ENCODE measurements at regions not wholly inside any gene's neighbourhood (a gene's known extent, or its start where the extent isn't known, plus 50 kb on each side); places are given as distances from the start of the nearest gene placed in this dataset.
A peak's percentile ranks its signal among the peaks of the same experiment; 100 is the strongest.

- H3F3A ChIP-seq (ENCODE audit: insufficient read depth, low read depth): peaks cover 15% of the 10 kb centered on the region; the same call in 1 of the 2 replicates
- no peaks in the 10 kb centered on the region for H3K9me3 ChIP-seq (ENCODE audit: insufficient read depth, low read depth)
- no peak for DNase-seq
- intact Hi-C loops (cut with micrococcal nuclease; ENCODE audit: unreplicated experiment): no loop called here
- H3K9me2 ChIP-seq (ENCODE audit: insufficient read depth): no peaks in the 10 kb centered on the region
- TF ChIP-seq EZH2 (IDR thresholded peaks at IDR 0.05; ENCODE audit: low read depth) (no peak), CTCF (conservative IDR thresholded peaks at IDR 0.05) (no peak)
- H3K4me2 ChIP-seq: no peak overlapping the region
- no peak overlapping the region for H2AFZ ChIP-seq
- peaks cover 16% of the 10 kb centered on the region for H3K4me1 ChIP-seq (replicated peaks; ENCODE audit: insufficient read depth)
- POLR2A ChIA-PET (ENCODE audit: unreplicated experiment): no interaction called here
- H3K36me3 ChIP-seq (ENCODE audit: low read depth): no peaks in the 10 kb centered on the region
- no peak overlapping the region for H3K27ac ChIP-seq
- H4K20me1 ChIP-seq (ENCODE audit: insufficient read depth): no peaks in the 10 kb centered on the region
- no TSS peak for BruUV-seq (replicated peaks)
- H3K27me3 ChIP-seq (ENCODE audit: insufficient read depth, low read depth): no peaks in the 10 kb centered on the region
- H3K79me2 ChIP-seq (ENCODE audit: low read depth): no peaks in the 10 kb centered on the region
- no peak overlapping the region for H3K4me3 ChIP-seq
- CTCF ChIA-PET: no interaction called here
These were observed 75.9 kb upstream of the CYRIA start for GRCh38 chr2:16741498-16741897.

- no peaks in the 10 kb centered on the region for H3K9me3 ChIP-seq (ENCODE audit: insufficient read depth, low read depth)
- intact Hi-C loops (cut with micrococcal nuclease; ENCODE audit: unreplicated experiment): no loop called here
- no peaks in the 10 kb centered on the region for H4K20me1 ChIP-seq (ENCODE audit: insufficient read depth)
- DNase-seq: peak; percentile 43 to 88
- no peak overlapping the region for H2AFZ ChIP-seq
- no peaks in the 10 kb centered on the region for H3K36me3 ChIP-seq (ENCODE audit: low read depth)
- no peaks in the 10 kb centered on the region for H3K27me3 ChIP-seq (ENCODE audit: insufficient read depth, low read depth)
- no peak overlapping the region for H3K27ac ChIP-seq
- no peak overlapping the region for H3K4me3 ChIP-seq
- POLR2A ChIA-PET (ENCODE audit: unreplicated experiment): no interaction called here
- TF ChIP-seq EZH2 (IDR thresholded peaks at IDR 0.05; ENCODE audit: low read depth) (no peak), CTCF (conservative IDR thresholded peaks at IDR 0.05) (no peak)
- no peaks in the 10 kb centered on the region for H3K79me2 ChIP-seq (ENCODE audit: low read depth)
- CTCF ChIA-PET: no interaction called here
- peaks cover 15% of the 10 kb centered on the region; the same call in 1 of the 2 replicates for H3F3A ChIP-seq (ENCODE audit: insufficient read depth, low read depth)
- peaks cover 16% of the 10 kb centered on the region for H3K4me1 ChIP-seq (replicated peaks; ENCODE audit: insufficient read depth)
- H3K4me2 ChIP-seq: no peak overlapping the region
- BruUV-seq (replicated peaks): no TSS peak
- H3K9me2 ChIP-seq (ENCODE audit: insufficient read depth): no peaks in the 10 kb centered on the region
These were observed 74.3 kb upstream of the CYRIA start for GRCh38 chr2:16739778-16740581.

- POLR2A ChIA-PET (ENCODE audit: unreplicated experiment): no interaction called here
These were observed 73.0 kb upstream of the CYRIA start for GRCh38 chr2:16738361-16739225.

More at GRCh38 chr2:16738361-16739225, 73.0 kb upstream of the CYRIA start:
- Histone ChIP-seq H2AFZ (no peak overlapping the region), H3F3A (ENCODE audit: insufficient read depth, low read depth) (peaks cover 15% of the 10 kb centered on the region; the same call in 1 of the 2 replicates), H3K79me2 (ENCODE audit: low read depth) (no peaks in the 10 kb centered on the region), H3K4me1 (replicated peaks; ENCODE audit: insufficient read depth) (peaks cover 16% of the 10 kb centered on the region), H3K27ac (no peak overlapping the region), H3K4me3 (no peak overlapping the region), H3K9me2 (ENCODE audit: insufficient read depth) (no peaks in the 10 kb centered on the region), H4K20me1 (ENCODE audit: insufficient read depth) (no peaks in the 10 kb centered on the region), H3K4me2 (peak overlapping the region; percentile 17; the same call in 1 of the 2 replicates), H3K36me3 (ENCODE audit: low read depth) (no peaks in the 10 kb centered on the region), H3K27me3 (ENCODE audit: insufficient read depth, low read depth) (no peaks in the 10 kb centered on the region), H3K9me3 (ENCODE audit: insufficient read depth, low read depth) (no peaks in the 10 kb centered on the region)
- intact Hi-C loops (cut with micrococcal nuclease; ENCODE audit: unreplicated experiment): no loop called here
- BruUV-seq (replicated peaks): no TSS peak
- peak in 1 of 2 experiments; percentile 80 for DNase-seq
- CTCF ChIA-PET: interaction anchor here (0.8 kb wide), 1 partner anchor 125 kb away, joined by 4 read pairs; no protein-coding TSS in a partner anchor
- TF ChIP-seq EZH2 (IDR thresholded peaks at IDR 0.05; ENCODE audit: low read depth): no peak
- no peak for TF ChIP-seq CTCF (conservative IDR thresholded peaks at IDR 0.05)

Data from PC-9 (cell line).